Mesodermal cell (in vitro differentiated cells): ENCODE measurements at regions not wholly inside any gene's neighbourhood (a gene's known extent, or its start where the extent isn't known, plus 50 kb on each side); places are given as distances from the start of the nearest gene placed in this dataset.

ENCODE experiments used
- H3K27ac ChIP-seq: 2 replicates; pipeline ENCODE4 v1.7.0; 2013; ENCODE audit warnings: mild to moderate bottlenecking, low read depth, low read length, moderate library complexity; ENCODE audit not compliant: severe bottlenecking
- H3K36me3 ChIP-seq: 2 replicates; pipeline ENCODE4 v1.7.1; 2013; ENCODE audit warnings: mild to moderate bottlenecking, low read length, moderate library complexity; ENCODE audit not compliant: control insufficient read depth, insufficient read depth
- H3K4me1 ChIP-seq: one replicate; pipeline ENCODE4 v1.7.1; 2013; ENCODE audit warnings: mild to moderate bottlenecking, low read length; ENCODE audit not compliant: insufficient read depth, control insufficient read depth, poor library complexity, severe bottlenecking
- H3K4me3 ChIP-seq: 2 replicates; pipeline ENCODE4 v1.7.0; 2013; ENCODE audit warnings: low read length, control low read depth, mild to moderate bottlenecking; ENCODE audit not compliant: insufficient read depth, poor library complexity, severe bottlenecking; ENCODE audit errors: extremely low read depth
- H3K9me3 ChIP-seq: 2 replicates; pipeline ENCODE4 v1.7.1; 2013; ENCODE audit warnings: mild to moderate bottlenecking, low read length, moderate library complexity; ENCODE audit not compliant: control insufficient read depth
- WGBS, 2 experiments: methylation state at CpG; one replicate each; pipeline ENCODE4 v1.1.5; 2013; ENCODE audit warnings: missing lambda C conversion rate in 2 of 2; ENCODE audit not compliant: insufficient coverage in 2 of 2; 5-methylcytosine and 5-hydroxymethylcytosine counted together

DNA sequence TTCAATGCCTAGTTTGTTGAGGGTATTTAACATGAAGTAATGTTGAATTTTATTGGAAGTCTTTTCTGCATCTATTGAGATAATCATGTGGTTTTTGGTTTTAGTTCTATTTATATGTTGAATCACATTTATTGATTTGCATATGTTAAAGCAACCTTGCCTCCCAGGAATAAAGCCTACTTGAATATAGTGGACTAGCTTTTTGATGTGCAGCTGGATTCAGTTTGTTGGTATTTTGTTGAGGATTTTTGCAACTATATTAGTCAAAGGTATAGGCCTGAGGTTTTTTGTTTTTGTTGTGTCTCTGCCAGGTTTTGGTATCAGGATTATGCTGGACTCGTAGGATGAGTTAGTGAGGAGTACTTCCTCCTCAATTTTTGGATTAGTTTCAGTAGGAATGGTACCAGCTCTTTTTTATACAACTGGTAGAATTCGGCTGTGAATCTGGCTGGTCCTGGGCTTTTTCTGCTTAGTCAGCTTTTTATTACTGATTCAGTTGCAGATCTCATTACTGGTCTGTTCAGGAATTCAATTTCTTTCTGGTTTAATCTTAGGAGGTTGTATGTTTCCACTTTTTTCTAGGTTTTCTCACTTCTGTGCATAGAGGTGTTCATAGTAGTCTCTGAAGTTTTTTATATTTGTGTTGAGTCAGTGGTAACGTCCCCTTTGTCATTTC, 209.8 kb upstream of the RBMS3 start:
- 80 to 94% methylated on average over 1 to 2 of the region's 3 CpGs for whole genome bisulfite sequencing, 2 experiments
- H3K4me3 ChIP-seq = no peak overlapping the region
- H3K4me1 ChIP-seq = peaks cover 7% of the 10 kb centered on the region
- no peaks in the 10 kb centered on the region for H3K36me3 ChIP-seq
- H3K9me3 ChIP-seq = no peaks in the 10 kb centered on the region
- no peak overlapping the region for H3K27ac ChIP-seq

GRCh38 chr3:29072611-29073010, 208.3 kb upstream of the RBMS3 start:
- Histone ChIP-seq H3K4me3 (no peak overlapping the region), H3K9me3 (no peaks in the 10 kb centered on the region), H3K36me3 (no peaks in the 10 kb centered on the region), H3K4me1 (no peaks in the 10 kb centered on the region), H3K27ac (no peak overlapping the region)
- 89% methylated on average over 1 of the region's 1 CpG; no CpG with 5 or more reads in 1 of the 2 experiments for WGBS, 2 experiments

DNA sequence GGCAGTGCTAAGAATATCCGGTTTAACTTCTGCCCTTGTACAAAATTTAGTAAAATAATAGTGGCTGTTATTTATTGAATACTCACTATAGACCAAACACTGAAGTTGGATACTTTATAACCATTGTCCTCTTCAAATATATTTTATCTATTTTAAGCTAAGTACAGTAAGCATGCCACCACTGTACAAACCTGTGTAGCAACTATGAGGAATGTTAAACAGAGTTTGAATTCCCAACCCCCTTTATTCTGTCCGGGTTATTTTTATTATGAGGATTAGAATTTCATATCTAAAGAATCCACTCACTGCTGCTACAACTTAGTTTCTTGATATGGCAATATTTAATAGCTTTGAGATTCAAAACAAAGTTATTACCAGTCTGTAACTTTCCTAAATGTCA, 203.5 kb upstream of the RBMS3 start:
- Histone ChIP-seq H3K9me3 (no peaks in the 10 kb centered on the region), H3K27ac (no peak overlapping the region), H3K36me3 (no peaks in the 10 kb centered on the region), H3K4me3 (no peak overlapping the region), H3K4me1 (no peaks in the 10 kb centered on the region)
- WGBS, 2 experiments = no CpG with 5 or more reads among the region's 2 CpGs

- no peak overlapping the region for H3K4me3 ChIP-seq
- no peaks in the 10 kb centered on the region for H3K4me1 ChIP-seq
- H3K9me3 ChIP-seq = no peaks in the 10 kb centered on the region
- no peaks in the 10 kb centered on the region for H3K36me3 ChIP-seq
- no peak overlapping the region for H3K27ac ChIP-seq
Measured at GRCh38 chr3:29079358-29079757, 201.5 kb upstream of the RBMS3 start.

DNA sequence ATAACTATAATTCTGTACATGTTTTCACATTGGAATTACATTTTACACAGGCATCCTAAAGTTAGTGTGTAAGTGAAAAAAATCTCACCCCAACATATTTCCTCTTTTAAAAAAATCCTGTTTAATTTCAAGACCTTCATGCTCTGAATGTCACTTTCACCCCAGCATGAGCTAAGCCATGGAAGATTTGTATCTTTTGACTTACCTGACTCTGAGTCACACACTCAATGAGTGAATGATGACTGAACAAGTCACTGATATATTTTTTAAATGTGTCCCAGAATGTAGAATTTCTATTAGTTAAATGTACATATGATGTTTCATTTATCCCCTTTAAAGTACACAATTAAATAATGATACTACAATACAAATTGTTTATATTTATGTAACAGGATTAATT, 199.9 kb upstream of the RBMS3 start:
- Histone ChIP-seq H3K36me3 (no peaks in the 10 kb centered on the region), H3K27ac (no peak overlapping the region)

GRCh38 chr3:29083081-29083480, 197.8 kb upstream of the RBMS3 start:
- H3K27ac ChIP-seq = no peak overlapping the region
- no peaks in the 10 kb centered on the region for H3K4me1 ChIP-seq
- no peak overlapping the region for H3K4me3 ChIP-seq
- H3K36me3 ChIP-seq = no peaks in the 10 kb centered on the region
- WGBS, 2 experiments = no CpG with 5 or more reads among the region's 2 CpGs
- H3K9me3 ChIP-seq = no peaks in the 10 kb centered on the region

More for the DNA sequence above, 199.9 kb upstream of the RBMS3 start:
- no peaks in the 10 kb centered on the region for H3K9me3 ChIP-seq
- no peaks in the 10 kb centered on the region for H3K4me1 ChIP-seq
- no peak overlapping the region for H3K4me3 ChIP-seq

DNA sequence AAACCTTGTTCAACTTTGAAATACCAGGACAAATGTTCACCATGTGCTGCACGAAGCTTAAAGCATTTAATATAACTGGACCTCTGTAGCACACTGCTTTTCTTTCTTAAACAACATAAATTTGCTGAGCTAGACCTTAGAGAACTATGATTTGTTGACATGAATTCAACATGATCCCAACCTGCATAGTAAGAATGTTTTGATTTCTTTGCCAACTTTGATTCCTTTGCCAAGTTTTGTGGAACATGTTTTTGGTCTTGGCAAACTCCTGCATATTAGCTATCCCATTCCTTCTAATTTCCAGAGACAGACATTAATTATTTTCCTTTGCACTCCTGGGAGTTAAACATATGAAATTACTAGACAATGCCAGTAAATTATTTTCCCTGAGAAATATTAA, 197.2 kb upstream of the RBMS3 start:
- no peaks in the 10 kb centered on the region for H3K4me1 ChIP-seq
- no peaks in the 10 kb centered on the region for H3K36me3 ChIP-seq
- WGBS, 2 experiments = 100% methylated on average over 1 of the region's 1 CpG
- no peak overlapping the region for H3K27ac ChIP-seq
- H3K4me3 ChIP-seq = no peak overlapping the region
- no peaks in the 10 kb centered on the region for H3K9me3 ChIP-seq

- Histone ChIP-seq H3K36me3 (no peaks in the 10 kb centered on the region), H3K9me3 (no peaks in the 10 kb centered on the region), H3K27ac (no peak overlapping the region), H3K4me1 (no peaks in the 10 kb centered on the region), H3K4me3 (no peak overlapping the region)
- WGBS, 2 experiments = 100% methylated on average over 2 of the region's 3 CpGs; no CpG with 5 or more reads in 1 of the 2 experiments
Measured at GRCh38 chr3:29088579-29088978, 192.3 kb upstream of the RBMS3 start.

- Histone ChIP-seq H3K4me3 (no peak overlapping the region), H3K27ac (no peak overlapping the region), H3K9me3 (no peaks in the 10 kb centered on the region), H3K4me1 (no peaks in the 10 kb centered on the region), H3K36me3 (no peaks in the 10 kb centered on the region)
- no CpG with 5 or more reads among the region's 4 CpGs for WGBS, 2 experiments
Measured at GRCh38 chr3:29090912-29091597, 189.8 kb upstream of the RBMS3 start.

DNA sequence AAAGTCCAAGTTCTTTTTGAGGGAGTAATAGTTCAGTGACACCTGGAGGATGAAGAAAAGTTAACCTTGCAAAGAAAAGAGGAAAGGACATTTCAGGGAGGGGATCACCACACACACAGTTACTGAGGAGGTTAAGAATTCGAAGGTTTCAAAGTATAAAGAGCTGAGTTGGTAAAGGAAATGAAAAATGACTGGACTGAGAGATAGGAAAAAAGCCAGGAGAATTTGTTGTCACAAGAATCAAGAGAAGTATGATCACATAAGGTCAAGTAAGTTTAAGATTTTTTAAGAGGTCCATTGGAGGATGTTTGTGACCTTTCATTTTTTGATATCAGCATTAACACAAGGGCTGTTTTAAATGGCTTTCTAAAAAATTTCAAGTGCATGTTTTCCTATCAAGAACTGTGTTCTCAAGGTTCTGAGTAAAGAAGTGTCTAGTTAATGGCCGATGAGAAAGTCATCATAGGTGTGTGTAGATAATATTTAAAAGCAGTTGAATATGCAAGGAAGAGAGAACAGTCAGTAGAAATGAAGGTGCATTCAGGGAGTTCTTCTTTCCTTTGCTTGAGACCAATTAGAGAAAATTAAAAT, 189.2 kb upstream of the RBMS3 start:
- no peak overlapping the region for H3K27ac ChIP-seq
- no peaks in the 10 kb centered on the region for H3K9me3 ChIP-seq
- 88% methylated on average over 2 of the region's 2 CpGs; no CpG with 5 or more reads in 1 of the 2 experiments for WGBS, 2 experiments
- no peak overlapping the region for H3K4me3 ChIP-seq
- H3K36me3 ChIP-seq = no peaks in the 10 kb centered on the region
- H3K4me1 ChIP-seq = no peaks in the 10 kb centered on the region

DNA sequence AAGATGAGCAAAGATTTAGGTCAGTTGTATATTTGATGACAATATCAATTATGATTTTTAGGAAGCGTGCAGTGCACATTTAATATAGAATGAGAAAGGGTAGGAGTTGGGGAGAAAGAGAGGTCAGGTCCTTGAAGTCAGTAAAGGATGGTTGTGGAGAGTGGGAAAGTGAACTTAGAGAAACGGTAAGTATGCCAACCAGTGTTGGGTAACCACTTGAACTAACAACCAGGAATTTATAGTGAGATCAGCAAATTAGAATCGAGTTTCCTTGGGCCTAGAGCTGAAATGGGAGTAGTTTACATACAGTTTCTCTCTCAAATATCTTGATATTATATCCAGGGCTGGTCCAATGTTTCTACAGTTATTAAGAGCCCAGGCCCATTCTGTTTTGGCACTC, 188.5 kb upstream of the RBMS3 start:
- no peaks in the 10 kb centered on the region for H3K4me1 ChIP-seq
- no peaks in the 10 kb centered on the region for H3K9me3 ChIP-seq
- no peak overlapping the region for H3K27ac ChIP-seq
- no peaks in the 10 kb centered on the region for H3K36me3 ChIP-seq
- no peak overlapping the region for H3K4me3 ChIP-seq
- 75 to 88% methylated on average over 1 to 2 of the region's 3 CpGs for WGBS, 2 experiments
